Tongue (tissue), 1 donor: ENCODE measurements at regions not wholly inside any gene's neighbourhood (a gene's known extent, or its start where the extent isn't known, plus 50 kb on each side); places are given as distances from the start of the nearest gene placed in this dataset.
"Not testable (repeated sequence)": the region's sequence is repeated elsewhere in the genome, so short reads cannot be mapped to it uniquely, and the experiment has no call there.

Experiments
- DNase-seq: peaks from one replicate; pipeline ENCODE4 v3.0.0-alpha.2; 2015

DNA sequence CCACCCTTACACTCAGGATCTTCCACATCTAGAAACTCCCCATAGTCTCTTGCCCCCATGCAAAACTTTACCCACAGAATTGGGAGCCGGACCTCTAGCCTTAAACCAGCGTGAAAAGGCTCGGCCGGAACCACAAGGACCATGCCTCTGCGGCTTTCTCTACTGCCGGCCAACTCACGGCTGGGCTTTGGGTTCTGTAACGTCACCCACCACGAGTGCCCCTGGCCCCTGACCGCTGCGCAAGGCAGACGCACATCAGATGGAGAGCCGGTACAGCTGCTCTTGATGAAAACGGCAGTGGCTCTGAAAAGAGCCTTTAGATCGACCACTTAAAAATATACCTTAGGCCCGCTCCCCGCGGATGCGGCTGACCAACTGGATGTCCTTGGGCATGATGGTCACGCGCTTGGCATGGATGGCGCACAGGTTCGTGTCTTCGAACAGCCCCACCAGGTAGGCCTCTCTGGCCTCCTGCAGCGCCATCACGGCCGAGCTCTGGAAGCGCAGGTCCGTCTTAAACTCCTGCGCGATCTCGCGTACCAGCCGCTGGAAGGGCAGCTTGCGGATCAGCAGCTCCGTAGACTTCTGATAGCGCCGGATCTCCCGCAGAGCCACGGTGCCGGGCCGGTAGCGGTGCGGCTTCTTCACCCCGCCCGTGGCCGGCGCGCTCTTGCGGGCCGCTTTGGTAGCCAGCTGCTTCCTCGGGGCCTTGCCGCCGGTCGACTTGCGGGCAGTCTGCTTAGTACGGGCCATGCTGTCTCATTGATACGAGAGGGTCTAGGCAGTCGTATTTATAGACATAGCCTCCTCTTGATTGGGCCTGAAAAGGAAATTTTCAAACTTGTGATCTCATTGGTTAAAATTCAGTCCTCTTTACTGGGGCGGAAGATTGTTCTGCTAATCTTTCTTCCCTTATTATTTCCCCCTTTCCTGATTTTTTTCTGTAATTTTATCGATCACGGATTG is 66.3 kb downstream of the FAM72C start:
- DNase-seq: peak; percentile 14

DNA sequence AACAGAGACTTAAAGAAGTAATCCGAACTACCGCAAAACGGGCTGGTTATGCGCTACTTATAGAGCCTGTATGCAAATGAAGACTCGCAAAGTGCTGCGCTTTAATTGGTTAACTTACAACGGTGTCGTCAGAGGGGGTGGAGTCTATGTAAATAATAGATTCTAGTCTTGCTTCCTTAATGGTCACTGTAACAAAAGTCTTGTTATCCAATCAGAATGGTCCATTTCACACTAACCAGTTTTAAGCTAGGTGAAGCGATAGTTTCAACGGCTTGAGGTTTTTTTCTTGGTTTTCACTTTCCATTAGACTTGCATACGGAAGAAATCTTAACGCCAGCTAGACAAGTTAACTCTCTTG is 67.2 kb downstream of the FAM72C start:
- DNase-seq: not testable (repeated sequence)

DNA sequence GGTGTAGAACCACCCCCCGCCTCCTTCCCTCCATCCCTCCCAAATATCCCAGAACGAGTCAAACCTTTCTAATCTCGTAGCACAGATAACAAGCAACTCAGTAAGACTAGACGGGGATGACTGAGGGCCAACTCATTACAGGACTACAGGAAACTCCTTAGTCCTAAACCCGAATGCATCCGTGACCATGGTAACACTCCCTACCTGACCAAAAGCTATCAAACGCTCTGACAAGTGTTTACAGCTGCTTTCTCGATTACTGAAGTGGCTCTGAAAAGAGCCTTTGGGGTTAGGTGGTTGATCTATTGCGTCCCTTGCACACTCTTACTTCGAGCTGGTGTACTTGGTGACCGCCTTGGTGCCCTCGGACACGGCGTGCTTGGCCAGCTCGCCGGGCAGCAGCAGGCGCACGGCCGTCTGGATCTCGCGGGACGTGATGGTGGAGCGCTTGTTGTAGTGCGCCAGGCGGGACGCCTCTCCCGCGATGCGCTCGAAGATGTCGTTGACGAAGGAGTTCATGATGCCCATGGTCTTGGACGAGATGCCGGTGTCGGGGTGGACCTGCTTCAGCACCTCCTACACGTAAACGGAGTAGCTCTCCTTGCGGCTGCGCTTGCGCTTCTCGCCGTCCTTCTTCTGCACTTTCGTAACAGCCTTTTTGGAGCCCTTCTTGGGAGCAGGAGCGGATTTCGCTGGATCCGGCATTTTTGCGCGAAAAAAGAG is 67.7 kb downstream of the FAM72C start:
- peak; percentile 29 for DNase-seq

GRCh38 chr1:143896377-143896776 is 75.4 kb downstream of the FAM72C start:
- not testable (repeated sequence) for DNase-seq

- peak; percentile 26 for DNase-seq
Observed at GRCh38 chr1:143884932-143885574, 86.7 kb downstream of the FAM72C start.

DNA sequence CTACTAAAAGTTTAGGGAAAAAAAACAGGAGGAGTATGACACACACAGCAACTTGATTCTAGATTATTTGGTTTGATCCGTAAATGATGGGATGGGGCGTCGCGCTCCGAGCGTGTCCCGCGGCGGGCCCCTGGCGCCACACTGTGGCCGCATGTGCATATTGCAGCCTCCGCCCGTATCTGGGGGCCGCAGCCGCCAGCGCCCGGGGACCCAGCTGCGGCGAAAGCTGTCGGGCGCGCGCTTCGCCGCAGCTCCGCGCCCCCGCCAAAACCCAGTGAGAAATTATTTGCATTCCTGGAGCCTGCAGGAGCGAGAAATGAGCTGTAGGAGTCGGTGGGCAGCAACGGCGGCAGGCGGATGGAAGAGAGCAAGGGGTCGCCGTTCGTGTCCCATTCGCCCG is 87.3 kb downstream of the FAM72C start:
- DNase-seq: not testable (repeated sequence)

DNA sequence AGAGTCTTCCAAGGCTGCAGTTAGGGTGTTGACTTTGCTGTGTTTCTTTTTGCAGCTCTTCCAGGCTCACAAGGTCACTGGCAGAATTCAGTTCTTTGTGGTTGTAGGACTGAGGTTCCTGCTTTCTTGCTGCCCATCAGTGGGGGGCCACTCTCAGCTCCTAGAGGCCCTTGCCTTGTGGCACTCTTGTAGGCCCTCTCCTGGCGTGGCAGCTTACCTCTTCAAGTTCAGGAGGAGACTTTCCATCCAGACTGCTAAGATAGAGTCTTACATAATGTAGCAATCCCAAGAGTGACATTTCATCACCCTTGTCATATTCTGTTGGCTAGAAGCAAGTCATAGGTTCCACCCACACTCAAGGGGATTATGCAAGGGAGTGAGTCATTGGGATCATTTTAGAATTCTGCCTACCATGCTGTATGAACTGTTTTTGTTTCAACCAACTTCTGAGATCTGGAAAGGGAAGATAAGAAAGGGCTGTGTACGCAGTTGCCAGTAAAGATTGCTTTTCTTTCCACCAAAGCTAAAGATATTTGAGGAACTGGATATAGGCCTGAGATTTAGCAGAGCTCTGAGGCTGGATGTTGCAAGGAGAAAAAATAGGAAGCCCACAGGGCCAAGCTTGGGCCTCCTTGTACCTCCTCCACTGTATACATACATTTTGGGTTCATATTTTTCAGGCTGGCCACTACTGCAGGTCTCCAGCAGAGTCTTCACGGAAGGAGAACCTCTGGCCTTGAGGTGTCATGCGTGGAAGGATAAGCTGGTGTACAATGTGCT is 91.8 kb downstream of the FAM72C start:
- not testable (repeated sequence) for DNase-seq

DNA sequence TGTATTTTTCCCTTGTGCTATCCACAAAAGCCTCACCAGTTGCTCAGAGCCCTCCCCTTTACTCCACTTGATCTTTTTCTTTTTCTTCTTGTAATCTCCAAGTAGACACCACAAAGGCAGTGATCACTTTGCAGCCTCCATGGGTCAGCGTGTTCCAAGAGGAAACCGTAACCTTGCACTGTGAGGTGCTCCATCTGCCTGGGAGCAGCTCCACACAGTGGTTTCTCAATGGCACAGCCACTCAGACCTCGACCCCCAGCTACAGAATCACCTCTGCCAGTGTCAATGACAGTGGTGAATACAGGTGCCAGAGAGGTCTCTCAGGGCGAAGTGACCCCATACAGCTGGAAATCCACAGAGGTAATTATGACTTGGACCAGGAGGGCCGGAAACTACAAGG is 95.8 kb downstream of the FAM72C start:
- not testable (repeated sequence) for DNase-seq

DNA sequence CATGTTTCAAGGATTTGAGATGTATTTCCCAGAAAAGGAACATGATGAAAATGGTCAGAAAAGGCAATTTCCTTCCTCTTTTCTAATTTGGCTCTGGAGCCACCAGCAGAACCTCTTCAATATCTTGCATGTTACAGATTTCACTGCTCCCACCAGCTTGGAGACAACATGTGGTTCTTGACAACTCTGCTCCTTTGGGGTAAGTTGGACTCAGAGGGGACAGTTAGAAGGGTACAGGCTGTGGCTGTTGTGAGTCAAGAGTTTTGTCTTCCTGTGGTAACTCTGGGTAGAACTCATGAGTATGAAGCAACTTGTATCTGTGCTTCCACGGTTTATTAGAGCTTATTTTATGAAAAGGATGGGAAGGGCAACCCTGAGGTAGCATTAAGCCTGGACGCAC is 97.2 kb downstream of the FAM72C start:
- DNase-seq: not testable (repeated sequence)

GRCh38 chr1:143873650-143874049 is 98.1 kb downstream of the FAM72C start:
- DNase-seq: not testable (repeated sequence)

GRCh38 chr1:143870388-143870787 is 101.4 kb downstream of the FAM72C start:
- DNase-seq: not testable (repeated sequence)

GRCh38 chr1:143867590-143868220 is 104.1 kb downstream of the FAM72C start:
- DNase-seq: not testable (repeated sequence)

GRCh38 chr1:143863901-143864520 is 107.8 kb downstream of the FAM72C start:
- DNase-seq: not testable (repeated sequence)

DNA sequence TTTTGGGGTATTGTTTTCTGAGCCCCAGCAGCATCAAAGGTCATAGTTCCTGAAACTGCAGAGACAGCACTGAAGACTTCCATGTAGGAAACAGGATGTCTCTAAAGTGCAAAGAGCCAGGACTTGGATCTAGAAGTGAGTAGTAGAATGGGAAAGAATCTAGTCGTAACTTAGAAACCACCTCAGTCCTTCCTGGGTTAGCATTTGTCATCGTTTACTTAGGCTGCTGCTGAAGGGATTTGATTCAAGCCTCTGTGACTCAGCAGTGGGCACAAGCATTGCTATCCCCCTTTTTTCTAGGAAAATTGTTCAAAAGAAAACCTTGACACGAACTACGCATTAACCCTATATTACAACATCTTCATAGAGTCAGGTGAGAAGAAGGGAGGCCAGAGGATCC is 109.1 kb downstream of the FAM72C start:
- DNase-seq: not testable (repeated sequence)

GRCh38 chr1:143861306-143861705 is 110.5 kb downstream of the FAM72C start:
- DNase-seq: not testable (repeated sequence)

- not testable (repeated sequence) for DNase-seq
Observed at GRCh38 chr1:143855867-143856266, 115.9 kb downstream of the FAM72C start.

GRCh38 chr1:143854069-143854468 is 117.7 kb downstream of the FAM72C start:
- not testable (repeated sequence) for DNase-seq

- DNase-seq: not testable (repeated sequence)
Observed at GRCh38 chr1:143850637-143851036, 121.1 kb downstream of the FAM72C start.

- DNase-seq: not testable (repeated sequence)
Observed at GRCh38 chr1:143848859-143849258, 122.9 kb downstream of the FAM72C start.

- not testable (repeated sequence) for DNase-seq
Observed at GRCh38 chr1:143845193-143845592, 126.6 kb downstream of the FAM72C start.

GRCh38 chr1:143842058-143842457 is 129.7 kb downstream of the FAM72C start:
- DNase-seq: not testable (repeated sequence)
